ENCODE measurements at regions not wholly inside any gene's neighbourhood (a gene's known extent, or its start where the extent isn't known, plus 50 kb on each side); places are given as distances from the start of the nearest gene placed in this dataset.

DNA sequence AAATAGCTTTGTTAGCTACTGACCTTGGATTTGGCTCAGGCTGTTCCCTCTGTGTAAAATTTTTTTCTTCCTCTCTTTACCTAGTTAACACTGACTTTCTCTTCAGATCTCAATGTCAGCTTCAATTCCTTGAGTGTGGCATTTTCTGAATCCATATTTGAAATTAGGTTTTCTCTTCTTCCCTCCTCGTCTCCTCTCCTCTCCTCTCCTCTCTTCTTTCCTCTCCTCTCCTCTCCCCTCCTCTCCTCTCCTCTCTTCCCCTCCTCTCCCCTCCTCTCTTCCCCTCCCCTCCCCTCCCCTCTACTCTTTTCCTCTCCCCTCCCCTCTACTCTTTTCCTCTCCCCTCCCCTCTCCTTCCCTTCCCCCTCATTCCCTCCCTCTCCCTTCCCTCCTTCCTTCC lies 453.3 kb downstream of the BMP2 start:
- H3K27me3 ChIP-seq (replicated peaks; ENCODE audit: insufficient read depth, low read length): no peaks in the 10 kb centered on the region
- no peaks in the 10 kb centered on the region for H3K36me3 ChIP-seq (replicated peaks; ENCODE audit: insufficient read depth, low read length)
- no peak overlapping the region for H3K27ac ChIP-seq (ENCODE audit: low read length)
- no peaks in the 10 kb centered on the region for H3K79me2 ChIP-seq (ENCODE audit: low read length)
- H4K20me1 ChIP-seq (ENCODE audit: insufficient read depth, low read length): no peaks in the 10 kb centered on the region
- no peak overlapping the region for H3K4me3 ChIP-seq (ENCODE audit: low read length)
- H2AFZ ChIP-seq (ENCODE audit: low read length): no peak overlapping the region
- H3K4me2 ChIP-seq (ENCODE audit: low read depth, low read length): no peak overlapping the region
- no peak for DNase-seq
- TF ChIP-seq CTCF (IDR thresholded peaks at IDR 0.05; ENCODE audit: low read length) (no peak), EZH2phosphoT487 (IDR thresholded peaks at IDR 0.05; ENCODE audit: low read length) (no peak), EZH2 (optimal IDR thresholded peaks at IDR 0.05; ENCODE audit: low read depth, low read length) (no peak)
- no peaks in the 10 kb centered on the region for H3K9me2 ChIP-seq (replicated peaks; ENCODE audit: insufficient read depth, low read length)
- H3K4me1 ChIP-seq (ENCODE audit: low read length): no peaks in the 10 kb centered on the region
- H3K9ac ChIP-seq (ENCODE audit: low read length): no peak overlapping the region
- H3F3A ChIP-seq (ENCODE audit: insufficient read depth, low read length): no peaks in the 10 kb centered on the region
- H3K9me3 ChIP-seq (replicated peaks; ENCODE audit: insufficient read depth, low read length): no peaks in the 10 kb centered on the region

DNA sequence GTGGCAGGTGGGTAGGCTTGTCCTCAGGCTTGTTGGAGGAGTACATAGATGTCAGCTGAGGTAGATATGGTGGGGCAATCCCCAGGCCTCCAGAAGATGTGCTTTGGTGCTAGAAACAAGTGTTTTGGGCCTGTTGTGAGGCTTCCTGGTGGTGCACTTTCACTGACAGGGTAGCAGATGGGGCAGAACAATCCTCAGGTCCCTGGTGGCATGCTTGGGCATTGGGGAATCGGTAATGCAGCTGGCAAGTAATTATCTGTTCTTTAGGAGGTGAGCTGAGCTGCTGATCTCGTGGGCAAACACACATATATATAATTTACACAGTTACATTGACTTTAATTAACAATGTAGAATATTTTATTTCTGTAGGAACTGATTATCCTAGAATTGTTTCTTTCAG lies 458.7 kb downstream of the BMP2 start:
- Histone ChIP-seq H4K20me1 (ENCODE audit: insufficient read depth, low read length) (no peaks in the 10 kb centered on the region), H3K79me2 (ENCODE audit: low read length) (no peaks in the 10 kb centered on the region), H3K4me1 (ENCODE audit: low read length) (no peaks in the 10 kb centered on the region), H3K4me2 (ENCODE audit: low read depth, low read length) (no peak overlapping the region), H2AFZ (ENCODE audit: low read length) (no peak overlapping the region), H3K27ac (ENCODE audit: low read length) (no peak overlapping the region), H3K9me3 (replicated peaks; ENCODE audit: insufficient read depth, low read length) (no peaks in the 10 kb centered on the region), H3K36me3 (replicated peaks; ENCODE audit: insufficient read depth, low read length) (no peaks in the 10 kb centered on the region), H3F3A (ENCODE audit: insufficient read depth, low read length) (no peaks in the 10 kb centered on the region), H3K9me2 (replicated peaks; ENCODE audit: insufficient read depth, low read length) (no peaks in the 10 kb centered on the region), H3K27me3 (replicated peaks; ENCODE audit: insufficient read depth, low read length) (no peaks in the 10 kb centered on the region), H3K9ac (ENCODE audit: low read length) (no peak overlapping the region), H3K4me3 (ENCODE audit: low read length) (no peak overlapping the region)
- TF ChIP-seq EZH2phosphoT487 (IDR thresholded peaks at IDR 0.05; ENCODE audit: low read length) (no peak), CTCF (IDR thresholded peaks at IDR 0.05; ENCODE audit: low read length) (no peak), EZH2 (optimal IDR thresholded peaks at IDR 0.05; ENCODE audit: low read depth, low read length) (no peak)
- no peak for DNase-seq

GRCh38 chr20:7231303-7231702 lies 463.8 kb downstream of the BMP2 start:
- Histone ChIP-seq H3F3A (ENCODE audit: insufficient read depth, low read length) (no peaks in the 10 kb centered on the region), H3K4me2 (ENCODE audit: low read depth, low read length) (no peak overlapping the region), H3K9me2 (replicated peaks; ENCODE audit: insufficient read depth, low read length) (no peaks in the 10 kb centered on the region), H3K9ac (ENCODE audit: low read length) (no peak overlapping the region), H3K4me1 (ENCODE audit: low read length) (no peaks in the 10 kb centered on the region), H3K79me2 (ENCODE audit: low read length) (no peaks in the 10 kb centered on the region), H3K4me3 (ENCODE audit: low read length) (no peak overlapping the region), H3K27me3 (replicated peaks; ENCODE audit: insufficient read depth, low read length) (no peaks in the 10 kb centered on the region), H3K27ac (ENCODE audit: low read length) (no peak overlapping the region), H2AFZ (ENCODE audit: low read length) (no peak overlapping the region), H3K36me3 (replicated peaks; ENCODE audit: insufficient read depth, low read length) (no peaks in the 10 kb centered on the region), H3K9me3 (replicated peaks; ENCODE audit: insufficient read depth, low read length) (no peaks in the 10 kb centered on the region), H4K20me1 (ENCODE audit: insufficient read depth, low read length) (no peaks in the 10 kb centered on the region)
- no peak for TF ChIP-seq EZH2phosphoT487 (IDR thresholded peaks at IDR 0.05; ENCODE audit: low read length)
- no peak for TF ChIP-seq EZH2 (optimal IDR thresholded peaks at IDR 0.05; ENCODE audit: low read depth, low read length)
- no peak for TF ChIP-seq CTCF (IDR thresholded peaks at IDR 0.05; ENCODE audit: low read length)
- no peak for DNase-seq
